PC-3 (cell line): ENCODE measurements at regions not wholly inside any gene's neighbourhood (a gene's known extent, or its start where the extent isn't known, plus 50 kb on each side); places are given as distances from the start of the nearest gene placed in this dataset.
A peak's percentile ranks its signal among the peaks of the same experiment; 100 is the strongest.

ENCODE experiments used
- ATAC-seq: fragments of 200-7000 bp; cut with Tn5 transposase; 2 replicates; pipeline ENCODE4 v1.9.1; 2020; ENCODE audit warnings: mild to moderate bottlenecking, moderate library complexity
- BruUV-seq: library from RNA; stranded (reverse); fragments of 400-500 nt; replicated peaks from 2 replicates; lab custom pipeline; 2021; lab: Mats Ljungman, UMichigan
- CTCF ChIA-PET: fragments of 300-600 bp; sonication (Branson Sonifier 250); formaldehyde crosslinking; loops from one replicate; lab custom pipeline; 2022; ENCODE audit warnings: antibody characterized with exemption; lab: Charles Lee
- POLR2A ChIA-PET: fragments of 300-600 bp; sonication (Branson Sonifier 250); formaldehyde crosslinking; loops from one replicate; lab custom pipeline; 2022; ENCODE audit warnings: antibody characterized with exemption; ENCODE audit not compliant: unreplicated experiment; lab: Charles Lee
- DNase-seq: peaks from one replicate; pipeline ENCODE4 v3.0.0-alpha.2; 2015
- H2AFZ ChIP-seq: fragments of 300-600 bp; sonication (generic); 2 replicates; pipeline ENCODE4 v1.6.0; 2016; ENCODE audit warnings: antibody characterized with exemption, low read length
- H3F3A ChIP-seq: fragments of 300-600 bp; sonication (generic); one replicate; pipeline ENCODE4 v1.6.0; 2017; ENCODE audit warnings: antibody characterized with exemption, low read length, control low read depth, mild to moderate bottlenecking; ENCODE audit not compliant: unreplicated experiment
- H3K27ac ChIP-seq: fragments of 300-600 bp; sonication (generic); 2 replicates; pipeline ENCODE4 v1.5.1; 2016; ENCODE audit warnings: mild to moderate bottlenecking, low read length
- H3K27me3 ChIP-seq: fragments of 300-600 bp; sonication (generic); 2 replicates; pipeline ENCODE4 v1.6.1; 2016; ENCODE audit warnings: low read length, mixed read lengths
- H3K36me3 ChIP-seq: fragments of 300-600 bp; sonication (generic); 2 replicates; pipeline ENCODE4 v1.6.1; 2016; ENCODE audit warnings: low read depth, mixed run types, low read length, mixed read lengths
- H3K4me1 ChIP-seq: fragments of 300-600 bp; sonication (generic); 2 replicates; pipeline ENCODE4 v1.5.1; 2016; ENCODE audit warnings: low read length; ENCODE audit not compliant: insufficient read depth
- H3K4me2 ChIP-seq: fragments of 300-600 bp; sonication (generic); 2 replicates; pipeline ENCODE4 v1.6.0; 2016; ENCODE audit warnings: low read length
- H3K4me3 ChIP-seq: fragments of 300-600 bp; sonication (generic); 2 replicates; pipeline ENCODE4 v1.5.1; 2016; ENCODE audit warnings: mild to moderate bottlenecking, low read length, mixed read lengths
- H3K79me2 ChIP-seq: fragments of 300-600 bp; sonication (generic); 2 replicates; pipeline ENCODE4 v1.6.1; 2017; ENCODE audit warnings: low read length, mixed read lengths
- H3K9ac ChIP-seq: fragments of 300-600 bp; sonication (generic); 2 replicates; pipeline ENCODE4 v1.6.0; 2016; ENCODE audit warnings: mild to moderate bottlenecking, low read length
- H3K9me2 ChIP-seq: fragments of 300-600 bp; sonication (generic); replicated peaks from 2 replicates; pipeline ENCODE4 v1.6.1; 2016; ENCODE audit warnings: mixed run types, low read length, mixed read lengths
- H3K9me3 ChIP-seq: fragments of 300-600 bp; sonication (generic); 2 replicates; pipeline ENCODE4 v1.6.1; 2016; ENCODE audit warnings: low read length, mixed read lengths
- H4K20me1 ChIP-seq: fragments of 300-600 bp; sonication (generic); 2 replicates; pipeline ENCODE4 v1.6.1; 2016; ENCODE audit warnings: low read length, mixed read lengths
- CTCF ChIP-seq: fragments of 300-600 bp; sonication (generic); conservative IDR thresholded peaks from 2 replicates; pipeline ENCODE4 v1.5.1; 2017; ENCODE audit warnings: antibody characterized with exemption, low read depth, mild to moderate bottlenecking, low read length
- EZH2 ChIP-seq: fragments of 300-600 bp; sonication (generic); IDR thresholded peaks from one replicate; pipeline ENCODE4 v1.6.1; 2017; ENCODE audit warnings: antibody characterized with exemption, mild to moderate bottlenecking, low read length; ENCODE audit not compliant: unreplicated experiment
- EZH2phosphoT487 ChIP-seq: fragments of 300-600 bp; sonication (generic); IDR thresholded peaks from 2 replicates; pipeline ENCODE4 v1.6.1; 2018; ENCODE audit warnings: mild to moderate bottlenecking, antibody characterized with exemption, low read length, borderline replicate concordance
- intact Hi-C: fragments of 100-400 bp; cut with micrococcal nuclease; formaldehyde crosslinking; loops from 2 replicates; pipeline ENCODE4 v1.9.0; 2023

GRCh38 chr15:36415643-36416042 lies 163.8 kb upstream of the CDIN1 start:
- no peak for TF ChIP-seq EZH2
- no peak overlapping the region for H3K4me2 ChIP-seq
- H3K4me3 ChIP-seq = no peak overlapping the region
- H4K20me1 ChIP-seq = no peaks in the 10 kb centered on the region
- POLR2A ChIA-PET = interaction anchor here (0.6 kb wide), 2 partner anchors 49 to 1066 kb away, joined by 3 to 5 read pairs; no protein-coding TSS in a partner anchor
- no peaks in the 10 kb centered on the region for H3K36me3 ChIP-seq
- no peaks in the 10 kb centered on the region for H3K9me2 ChIP-seq
- CTCF ChIA-PET = no interaction called here
- no peaks in the 10 kb centered on the region for H3K9me3 ChIP-seq
- H3K9ac ChIP-seq = no peak overlapping the region
- no peaks in the 10 kb centered on the region for H3F3A ChIP-seq
- no peak for DNase-seq
- H2AFZ ChIP-seq = peak overlapping the region; percentile 16; the same call in 1 of the 2 replicates
- H3K27me3 ChIP-seq = no peaks in the 10 kb centered on the region
- intact Hi-C loops = no loop called here
- H3K27ac ChIP-seq = no peak overlapping the region
- peaks cover 20% of the 10 kb centered on the region for H3K4me1 ChIP-seq
- H3K79me2 ChIP-seq = no peaks in the 10 kb centered on the region
- no peak for ATAC-seq
- no TSS peak for BruUV-seq

- CTCF ChIA-PET = no interaction called here
- POLR2A ChIA-PET = no interaction called here
- BruUV-seq = no TSS peak
- Histone ChIP-seq H3K4me1 (peaks cover 8% of the 10 kb centered on the region), H3K27me3 (no peaks in the 10 kb centered on the region), H3K27ac (no peak overlapping the region), H3K36me3 (no peaks in the 10 kb centered on the region), H3K9ac (no peak overlapping the region), H4K20me1 (no peaks in the 10 kb centered on the region), H3K9me2 (no peaks in the 10 kb centered on the region), H3K79me2 (no peaks in the 10 kb centered on the region), H3F3A (no peaks in the 10 kb centered on the region), H3K4me2 (no peak overlapping the region), H3K9me3 (no peaks in the 10 kb centered on the region), H2AFZ (no peak overlapping the region), H3K4me3 (no peak overlapping the region)
- TF ChIP-seq CTCF = no peak
- no peak for TF ChIP-seq EZH2phosphoT487
- no peak for TF ChIP-seq EZH2
- DNase-seq (no peak), ATAC-seq (no peak)
- intact Hi-C loops = no loop called here
Observed at GRCh38 chr15:36422631-36423030, 156.8 kb upstream of the CDIN1 start.

DNA sequence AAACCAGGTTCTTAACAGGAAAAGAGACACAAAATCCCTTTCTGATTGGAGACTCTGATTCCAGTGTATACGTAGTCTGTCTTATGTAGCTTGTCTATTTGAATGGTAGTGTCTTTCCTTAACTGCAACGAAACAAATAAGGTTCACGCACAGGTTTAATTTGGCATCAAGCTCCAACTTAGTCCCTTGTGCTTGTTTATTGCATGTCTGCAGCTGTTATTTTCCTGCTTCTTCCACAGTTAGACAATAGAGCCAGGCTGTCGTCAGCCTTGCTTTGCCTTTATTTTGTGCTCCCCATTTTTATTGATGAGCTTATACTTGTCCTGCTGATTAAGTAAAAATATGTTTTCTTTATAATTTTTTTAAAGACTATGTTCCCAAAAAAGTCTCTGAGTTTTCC lies 152.7 kb upstream of the CDIN1 start:
- Histone ChIP-seq H3K36me3 (no peaks in the 10 kb centered on the region), H3K9me2 (no peaks in the 10 kb centered on the region), H3K9ac (no peak overlapping the region), H4K20me1 (no peaks in the 10 kb centered on the region), H2AFZ (no peak overlapping the region), H3K27ac (no peak overlapping the region), H3K4me1 (peaks cover 43% of the 10 kb centered on the region), H3K9me3 (no peaks in the 10 kb centered on the region), H3K79me2 (no peaks in the 10 kb centered on the region), H3K27me3 (no peaks in the 10 kb centered on the region), H3F3A (no peaks in the 10 kb centered on the region), H3K4me2 (no peak overlapping the region), H3K4me3 (no peak overlapping the region)
- TF ChIP-seq EZH2phosphoT487 (no peak), CTCF (no peak), EZH2 (no peak)
- POLR2A ChIA-PET = interaction anchor here (0.6 kb wide), 1 partner anchor 728 kb away, joined by 3 read pairs; no protein-coding TSS in a partner anchor
- ATAC-seq = no peak
- no peak for DNase-seq
- no TSS peak for BruUV-seq
- intact Hi-C loops = no loop called here
- CTCF ChIA-PET = no interaction called here
